Cerebellar cortex (tissue), 1 donor: ENCODE measurements at regions not wholly inside any gene's neighbourhood (a gene's known extent, or its start where the extent isn't known, plus 50 kb on each side); places are given as distances from the start of the nearest gene placed in this dataset.

Source experiments
- DNase-seq: peaks from one replicate; pipeline ENCODE4 v3.0.0-alpha.2; 2015; ENCODE audit warnings: low spot score

DNA sequence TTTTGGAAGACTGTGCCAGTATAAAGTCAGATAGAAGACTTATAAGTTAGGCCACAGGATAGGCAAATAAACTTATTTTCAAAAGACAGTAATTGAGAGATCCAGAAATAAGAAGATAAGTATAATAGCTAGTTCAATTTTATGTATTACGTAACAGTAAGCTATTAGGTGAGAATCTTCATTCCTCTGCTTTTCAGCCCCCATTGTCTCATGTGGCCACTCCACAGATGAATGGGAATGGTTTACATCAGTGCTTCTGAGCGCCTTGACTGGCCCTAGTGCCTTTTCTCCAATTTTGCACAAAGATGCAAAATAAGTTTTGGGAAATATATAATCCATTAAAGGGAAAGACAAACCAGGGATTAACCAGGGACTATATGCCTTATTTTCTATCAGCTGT is 550.5 kb downstream of the MMUT start:
- DNase-seq: no peak

DNA sequence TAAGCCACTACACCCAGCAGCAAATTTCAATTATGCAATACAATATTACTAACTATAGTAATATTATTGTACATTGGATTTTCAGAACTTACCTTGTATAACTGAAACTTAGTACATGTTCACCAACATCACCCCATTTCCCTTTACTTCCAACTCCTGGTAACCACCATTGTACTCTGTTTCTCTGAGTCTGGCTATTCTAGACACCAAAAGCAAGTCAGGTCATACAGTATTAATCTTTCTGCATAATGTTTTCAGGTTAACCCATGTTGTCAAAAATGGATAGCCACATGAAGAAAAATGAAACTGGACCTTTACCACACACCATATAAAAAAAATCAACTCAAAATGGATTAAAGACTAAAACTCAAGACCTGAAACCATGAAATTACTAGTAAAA is 558.2 kb downstream of the MMUT start:
- DNase-seq: no peak

DNA sequence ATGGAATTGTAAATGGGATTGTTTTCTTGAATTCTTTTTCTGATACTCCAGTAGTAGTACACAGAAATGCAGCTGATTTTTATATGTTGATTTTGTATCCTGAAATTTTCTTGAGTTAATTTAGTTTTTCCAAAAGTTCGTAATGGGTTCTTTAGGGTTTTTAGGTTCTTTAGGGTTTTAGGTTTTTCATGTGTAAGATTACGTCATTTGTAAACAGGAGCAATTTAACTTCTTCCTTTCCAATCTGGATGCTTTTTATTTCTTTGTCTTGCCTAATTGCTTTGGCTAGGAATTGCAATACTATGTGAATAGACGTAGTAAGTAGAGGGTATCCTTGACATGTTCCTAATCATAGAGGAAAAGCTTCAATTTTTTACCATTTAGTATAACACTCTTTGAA is 568.6 kb downstream of the MMUT start:
- DNase-seq: no peak

DNA sequence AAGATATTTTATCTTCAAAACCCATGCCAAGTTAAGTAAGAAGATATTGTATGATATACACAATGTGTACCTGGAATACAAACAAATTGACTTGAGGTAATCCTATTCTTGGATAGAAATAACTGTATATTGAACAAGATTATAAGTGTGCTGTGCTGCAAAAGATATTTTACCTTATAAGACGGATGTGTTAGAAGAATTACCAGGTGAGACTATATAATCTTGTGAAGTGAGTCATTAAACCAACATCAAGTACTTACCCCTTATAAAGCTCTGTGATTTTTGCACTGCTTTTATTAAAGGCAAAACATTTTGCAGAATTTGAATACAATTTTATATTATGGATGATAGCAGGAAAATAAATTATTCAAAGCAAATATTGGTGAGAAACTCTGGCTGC is 570.0 kb downstream of the MMUT start:
- no peak for DNase-seq

DNA sequence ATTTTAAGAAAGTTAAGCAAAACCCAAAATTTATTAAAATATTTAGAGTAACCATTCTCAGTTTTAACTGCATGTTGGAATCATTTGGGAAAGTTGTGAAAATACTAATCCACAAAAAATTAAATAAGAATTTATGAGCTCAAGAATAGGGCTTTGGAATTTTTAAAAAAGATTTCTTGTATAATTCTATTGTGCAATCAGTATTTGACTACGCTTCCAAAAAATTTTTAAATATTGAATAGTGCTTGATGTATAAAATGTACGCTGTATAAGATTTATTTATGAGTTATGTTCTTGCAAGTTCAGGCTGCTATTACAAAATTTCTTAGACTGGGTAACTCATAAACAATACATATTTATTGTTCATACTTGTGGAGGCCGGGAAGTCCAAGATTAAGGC is 571.7 kb downstream of the MMUT start:
- no peak for DNase-seq

DNA sequence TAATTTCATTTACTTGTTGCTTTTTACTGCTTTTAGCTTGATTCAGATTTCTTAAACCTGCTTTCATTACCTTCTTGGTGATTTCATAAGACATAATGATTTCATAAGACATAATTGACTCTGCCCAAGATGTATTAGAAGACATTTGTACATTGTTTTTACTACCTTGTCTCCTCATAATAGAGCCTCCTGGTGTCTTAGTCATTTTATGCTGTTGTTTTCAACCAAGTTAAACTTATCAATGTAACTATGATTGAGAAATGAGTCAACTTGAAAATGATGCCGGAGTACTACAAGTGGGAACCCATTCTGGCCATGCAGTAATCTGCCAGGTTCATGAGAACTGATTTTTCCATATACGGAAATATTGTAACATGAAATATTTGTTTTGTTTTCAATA is 573.6 kb downstream of the MMUT start:
- DNase-seq: no peak

DNA sequence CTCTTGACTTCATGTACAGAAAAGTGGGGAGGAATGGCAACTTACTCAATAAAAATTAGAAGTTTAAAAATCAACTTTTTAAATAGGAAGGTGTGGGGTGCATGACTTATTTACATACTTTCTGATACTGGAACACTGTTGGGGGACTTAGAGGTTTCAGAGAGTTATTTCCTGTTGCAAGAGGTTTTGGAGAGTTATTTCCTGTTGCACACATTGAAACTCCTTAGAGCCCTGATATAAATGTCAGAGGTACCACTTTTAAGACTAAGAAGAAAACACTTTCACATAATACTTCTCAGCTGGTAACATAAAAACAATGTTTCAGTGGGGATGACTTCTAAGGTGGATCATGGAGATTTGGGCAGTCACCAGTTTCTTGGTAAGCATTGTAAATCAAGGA is 579.9 kb downstream of the MMUT start:
- no peak for DNase-seq

DNA sequence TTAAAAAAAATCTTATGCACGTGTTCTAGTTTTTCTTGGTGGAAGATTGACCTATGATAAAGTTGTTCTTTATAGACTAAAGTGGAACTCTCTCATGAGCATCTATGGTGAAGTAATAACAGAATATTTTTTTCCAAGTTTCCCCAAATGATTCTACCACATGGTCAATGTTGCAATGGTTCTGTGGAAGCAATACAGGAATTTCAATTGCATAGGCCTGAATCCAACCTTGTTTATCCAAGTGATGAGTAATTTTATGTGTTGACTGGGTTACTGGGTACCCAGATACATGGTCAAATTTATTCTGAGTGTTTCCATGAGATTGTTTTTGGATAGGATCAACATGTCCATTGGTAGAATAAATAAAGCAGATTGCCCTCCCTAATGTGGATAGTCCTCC is 581.5 kb downstream of the MMUT start:
- DNase-seq: no peak

DNA sequence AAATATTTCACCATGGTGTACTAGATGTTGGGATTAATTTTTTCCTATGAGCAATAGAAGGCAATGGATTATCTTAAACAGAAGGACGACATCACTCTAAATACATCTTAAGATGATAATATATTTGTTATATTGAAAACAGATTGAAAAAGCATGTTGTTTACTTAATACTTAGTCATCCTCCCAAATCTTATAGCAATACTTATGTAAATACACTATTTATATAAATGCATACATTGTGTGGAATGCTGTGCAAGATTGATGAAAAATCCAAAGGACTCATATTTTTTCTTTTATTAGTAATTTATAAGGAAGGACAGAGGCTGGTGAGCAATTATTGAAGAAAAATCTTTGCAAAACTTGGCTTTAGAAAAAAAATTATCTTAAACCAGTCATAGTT is 593.5 kb downstream of the MMUT start:
- DNase-seq: no peak

DNA sequence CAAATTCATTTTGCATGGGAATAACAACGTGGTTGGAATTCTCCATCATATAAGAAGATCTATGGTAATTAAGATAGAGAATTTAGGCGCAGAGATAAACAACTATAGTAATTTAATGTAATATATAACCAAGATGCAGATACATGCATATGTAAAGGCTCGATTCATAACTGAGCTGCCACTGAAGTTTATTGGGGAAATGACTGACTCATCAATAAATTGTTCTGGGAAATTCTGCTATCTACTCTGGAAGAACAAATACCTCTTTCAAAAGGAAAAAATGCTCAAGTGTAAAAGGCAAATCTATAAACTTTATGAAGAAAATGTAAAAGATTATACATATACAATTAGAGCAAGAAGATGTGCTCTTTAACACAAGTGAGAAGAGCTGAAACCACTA is 596.4 kb downstream of the MMUT start:
- DNase-seq: no peak

DNA sequence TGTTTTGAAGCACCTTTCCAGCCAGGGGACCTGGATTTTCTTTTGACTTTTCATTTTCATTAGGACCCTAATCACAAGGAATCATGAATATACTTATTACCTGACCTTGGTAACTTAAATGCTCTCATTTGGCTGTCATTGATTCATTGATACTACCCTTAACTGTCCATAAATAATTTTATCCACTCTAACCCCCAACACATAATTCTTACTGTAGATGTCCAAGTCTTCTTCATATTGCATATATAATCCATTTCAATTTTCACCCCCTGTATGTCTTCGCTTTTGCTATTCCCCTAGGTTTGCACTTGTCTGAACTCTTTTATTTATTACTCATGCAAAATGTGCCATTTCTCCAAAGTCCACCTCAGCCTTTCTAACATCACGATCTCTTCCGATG is 602.9 kb downstream of the MMUT start:
- DNase-seq: no peak

DNA sequence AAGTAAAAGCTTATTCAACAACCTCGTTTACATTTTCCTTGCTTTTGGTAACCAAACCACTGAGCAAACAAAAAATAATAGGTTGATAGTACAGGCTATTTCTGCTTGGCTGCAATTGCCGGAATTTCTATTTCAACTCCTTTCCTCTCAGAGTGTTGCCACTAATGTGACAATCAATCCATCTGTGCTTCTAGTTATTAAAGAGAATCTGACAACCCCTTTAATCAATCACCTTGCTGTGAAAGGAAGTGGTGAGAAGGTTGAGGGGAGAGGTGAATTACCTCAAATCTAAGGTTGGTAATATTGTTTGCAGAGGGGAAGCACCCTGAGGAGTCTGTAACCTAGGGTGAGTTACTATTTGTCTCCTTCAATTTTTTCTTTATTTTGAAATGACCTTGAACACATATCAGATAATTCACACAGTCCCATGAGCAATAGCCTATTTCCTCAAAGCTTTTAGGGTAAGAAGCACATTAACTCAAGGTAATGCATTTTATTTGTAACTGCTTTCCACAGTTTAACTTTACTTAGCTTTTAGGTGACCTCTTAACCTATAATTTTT is 603.4 kb downstream of the MMUT start:
- DNase-seq: no peak

DNA sequence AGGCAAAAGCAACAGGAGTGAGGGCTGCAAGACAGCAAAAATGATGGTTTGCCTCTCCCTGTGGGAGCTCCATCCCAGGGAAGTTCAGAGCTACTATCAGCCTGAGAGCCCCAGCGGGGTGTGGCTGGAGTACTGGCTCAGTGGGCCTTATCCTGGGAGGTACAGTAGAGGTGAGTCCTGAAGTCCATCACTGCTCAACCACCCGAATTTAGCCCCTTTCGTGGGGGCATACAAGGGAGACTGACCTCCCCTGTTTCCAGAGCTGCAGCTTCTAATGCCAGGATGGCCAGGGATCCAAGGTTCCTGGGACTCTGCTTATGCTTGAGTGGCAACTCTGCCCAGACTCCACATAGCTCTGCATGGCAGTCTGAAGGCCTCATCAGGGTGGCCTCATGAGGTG is 617.8 kb downstream of the MMUT start:
- no peak for DNase-seq

DNA sequence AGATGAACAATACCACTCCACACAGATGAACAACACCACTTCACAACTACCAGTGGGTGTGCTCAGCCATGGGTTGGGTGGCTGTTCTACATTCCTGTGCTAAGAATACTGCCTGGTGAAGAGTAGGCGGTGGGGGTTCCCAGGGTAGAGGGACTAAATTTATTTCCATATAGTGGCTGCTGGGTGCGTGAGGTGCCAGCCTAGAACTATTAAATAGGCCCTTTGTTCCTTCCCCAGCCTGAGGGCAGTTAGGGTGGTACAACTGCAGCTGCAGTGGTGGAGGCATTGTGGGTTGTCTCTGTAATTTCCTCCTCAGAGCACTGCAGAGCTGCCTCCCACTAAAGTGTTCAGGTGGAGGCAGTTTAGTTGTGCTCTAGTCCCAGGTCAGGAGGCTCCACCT is 618.4 kb downstream of the MMUT start:
- DNase-seq: no peak

DNA sequence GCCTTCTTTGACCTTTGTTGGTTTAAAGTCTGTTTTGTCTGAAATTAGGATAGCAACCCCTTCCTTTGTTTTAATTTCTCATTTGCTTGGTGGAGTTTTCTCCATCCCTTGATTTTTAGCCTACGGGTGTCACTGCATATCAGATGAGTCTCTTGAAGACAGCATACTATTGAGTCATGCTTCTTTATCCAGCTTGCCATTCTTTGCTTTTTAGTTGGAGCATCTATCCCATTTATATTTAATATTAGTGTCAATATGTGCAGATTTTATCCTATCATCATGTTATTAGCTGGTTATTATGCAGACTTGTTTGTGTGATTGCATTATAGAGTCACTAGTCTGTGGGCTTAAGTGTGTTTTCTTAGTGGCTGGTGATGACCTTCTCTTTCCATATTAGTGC is 622.2 kb downstream of the MMUT start:
- no peak for DNase-seq

DNA sequence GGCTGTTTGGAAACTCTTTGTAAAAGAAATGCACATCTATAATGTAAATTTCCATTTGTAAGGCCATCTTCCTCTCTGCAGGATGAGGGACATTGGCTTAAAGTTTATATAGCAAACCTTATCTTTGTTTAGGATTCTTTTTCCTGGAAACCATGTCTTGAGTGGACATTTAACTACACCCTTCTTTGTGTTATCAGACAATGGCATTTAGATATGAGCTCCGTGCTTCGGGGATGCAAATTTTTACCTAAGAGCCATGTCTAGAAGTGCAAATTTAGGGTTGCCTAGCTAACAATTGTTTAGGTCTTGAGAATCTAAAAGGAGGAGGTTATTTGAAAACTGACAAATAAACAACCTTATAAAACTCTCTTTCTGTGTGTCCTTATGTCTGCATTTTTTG is 623.8 kb downstream of the MMUT start:
- DNase-seq: no peak

DNA sequence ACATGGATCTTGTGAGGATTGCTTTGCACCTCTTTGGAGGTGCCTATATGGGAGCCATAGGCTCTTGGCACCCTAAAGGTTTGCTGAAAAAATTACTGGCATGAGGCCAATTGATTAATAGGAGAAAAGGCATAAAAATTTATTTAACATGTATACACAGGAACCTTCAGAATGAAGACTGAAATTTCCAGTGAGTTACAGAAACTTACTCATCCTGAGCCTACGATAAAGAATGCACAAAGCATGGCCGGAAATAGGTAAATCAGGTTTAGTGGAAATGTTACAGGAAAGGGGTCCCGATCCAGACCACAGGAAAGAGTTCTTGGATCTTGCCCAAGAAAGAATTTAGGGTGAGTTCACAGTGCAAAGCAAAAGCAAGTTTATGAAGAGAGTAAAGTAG is 625.3 kb downstream of the MMUT start:
- no peak for DNase-seq

DNA sequence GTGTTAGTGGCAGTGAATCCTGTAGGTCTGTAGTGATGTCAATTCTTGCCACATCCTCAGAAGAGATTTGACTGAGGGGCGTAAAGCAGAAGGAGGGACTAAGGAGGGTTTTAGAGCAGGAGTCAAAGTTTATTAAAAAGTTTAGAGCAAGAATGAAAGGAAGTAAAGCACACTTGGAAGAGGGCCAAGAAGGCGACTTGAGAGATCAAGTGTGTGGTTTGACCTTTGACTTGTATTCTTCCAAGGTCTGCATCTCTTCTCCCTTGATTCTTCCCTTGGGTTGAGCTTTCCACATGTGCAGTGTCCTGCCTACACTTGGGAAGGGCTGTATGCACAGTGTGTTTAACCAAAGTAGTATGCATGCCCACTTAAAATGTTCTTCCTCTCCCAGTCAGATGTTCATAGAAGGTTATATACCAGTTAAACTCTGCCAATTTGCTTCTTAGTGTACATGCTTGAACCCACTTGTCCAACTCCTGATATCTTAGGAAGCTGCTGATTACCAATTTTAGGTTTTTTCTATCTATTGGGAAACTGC is 627.6 kb downstream of the MMUT start:
- DNase-seq: no peak

DNA sequence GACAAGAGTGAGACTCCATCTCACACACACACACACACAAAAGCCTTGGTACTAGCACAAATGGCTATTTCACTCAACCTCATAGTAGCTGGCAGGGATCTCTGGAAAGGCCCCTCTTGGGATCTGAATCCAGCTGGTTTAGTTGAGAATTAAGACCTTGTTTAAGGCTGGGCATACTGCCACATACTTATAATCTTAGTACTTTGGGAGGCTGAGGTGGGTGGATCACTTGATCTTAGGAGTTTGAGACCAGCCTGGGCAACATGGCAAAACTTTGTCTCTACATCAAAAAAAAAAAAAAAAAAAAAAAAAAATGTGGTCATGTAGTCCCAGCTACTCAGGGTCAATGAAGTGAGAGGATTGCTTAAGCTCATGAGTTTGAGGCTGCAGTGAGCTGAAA is 628.3 kb downstream of the MMUT start:
- no peak for DNase-seq

DNA sequence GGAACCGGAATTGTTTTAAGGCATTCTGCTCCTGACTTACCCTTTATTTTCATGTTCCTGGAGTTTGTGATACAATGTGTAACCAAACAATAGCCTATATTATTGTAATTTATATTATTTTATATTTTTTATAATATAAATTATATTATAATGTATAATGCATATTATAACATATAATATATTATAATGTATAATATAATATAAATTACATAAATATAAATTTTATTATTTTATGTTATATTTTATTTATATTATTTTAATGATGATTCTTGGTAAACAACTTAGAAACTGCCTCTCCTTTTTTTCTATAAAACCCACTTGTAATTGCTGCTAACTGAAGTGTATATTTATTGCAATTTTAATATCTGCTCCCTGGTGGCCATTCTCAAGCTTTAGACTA is 629.1 kb downstream of the MMUT start:
- DNase-seq: no peak

DNA sequence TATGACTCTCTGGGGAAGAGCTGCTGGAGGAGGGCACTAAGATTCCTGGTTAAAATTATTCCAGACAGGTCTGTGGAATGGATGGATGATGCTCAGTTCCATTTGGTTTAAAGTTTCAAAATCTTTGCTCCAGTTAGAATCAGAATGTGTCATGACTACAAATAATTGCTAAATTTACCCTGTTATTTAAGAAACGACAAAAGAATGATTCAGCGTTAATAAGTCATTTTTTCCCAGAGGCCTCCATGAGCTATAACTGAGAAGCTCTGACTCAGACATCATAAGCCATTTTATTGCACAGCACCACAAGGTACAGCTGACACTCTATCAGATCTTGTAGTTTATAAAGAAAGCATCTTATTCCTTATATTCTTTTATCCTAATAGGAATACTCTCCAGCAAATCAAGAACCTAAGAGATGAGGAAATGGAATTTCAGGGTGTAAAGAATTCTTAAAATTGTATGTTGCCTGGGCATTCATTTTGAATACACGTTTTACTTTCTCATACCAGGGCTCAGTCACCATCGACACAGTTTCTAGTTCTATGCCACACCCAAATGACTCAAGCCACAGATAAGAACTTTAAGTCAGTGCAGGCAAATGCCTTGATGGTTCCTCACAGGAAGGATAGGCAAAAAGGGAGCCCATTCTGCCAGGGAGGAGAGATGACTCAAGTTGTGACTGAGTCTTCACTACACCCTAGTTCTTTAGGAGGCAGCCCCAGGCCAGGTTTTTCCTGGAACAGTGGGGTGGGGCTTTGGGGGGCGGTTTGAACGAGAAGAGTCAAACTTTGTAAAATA is 636.0 kb downstream of the MMUT start:
- no peak for DNase-seq

DNA sequence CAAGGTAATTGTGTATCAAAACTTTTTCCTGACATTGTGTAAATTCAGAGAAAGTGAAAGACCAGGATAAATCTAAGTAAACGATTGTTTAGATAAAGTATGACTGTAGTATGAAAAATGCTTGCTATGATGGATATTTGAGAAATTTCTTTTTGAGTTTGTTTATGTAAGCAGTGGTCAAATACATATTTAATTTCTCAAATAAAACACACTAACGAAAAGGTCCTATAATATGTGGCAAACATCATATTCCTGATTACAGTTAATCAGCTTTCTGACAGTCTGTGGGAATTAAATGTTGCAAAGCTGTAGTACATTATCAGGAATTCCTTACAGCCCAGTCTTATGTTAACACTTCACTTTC is 636.9 kb downstream of the MMUT start:
- no peak for DNase-seq

DNA sequence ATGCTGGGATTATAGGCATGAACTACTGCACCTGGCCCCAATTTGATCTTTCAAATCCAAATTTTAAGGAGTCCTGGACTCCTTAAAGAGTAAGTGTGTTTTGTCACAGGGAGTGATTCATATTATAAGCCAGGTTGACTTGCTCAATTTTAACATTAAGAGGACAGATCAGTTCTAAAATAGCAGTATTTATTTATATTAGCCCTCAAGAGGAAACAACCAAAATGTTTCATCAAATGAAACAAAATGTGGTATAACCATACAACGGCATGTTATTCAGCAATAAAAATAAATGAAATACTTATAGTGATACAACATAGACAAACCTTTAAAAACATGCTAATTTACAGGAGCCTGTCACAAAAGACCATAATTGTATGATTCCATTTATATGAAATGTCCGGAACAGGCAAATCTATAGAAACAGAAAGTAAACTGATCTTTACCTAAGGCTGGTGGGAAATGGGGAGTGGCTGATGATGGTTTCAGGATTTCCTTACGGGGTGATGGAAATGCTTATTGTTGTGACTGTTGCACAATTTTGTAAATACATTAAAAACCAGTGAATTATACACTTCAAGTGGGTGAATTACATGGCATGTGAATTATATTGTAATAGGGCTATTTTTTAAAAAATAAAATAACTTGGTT is 637.4 kb downstream of the MMUT start:
- DNase-seq: no peak

DNA sequence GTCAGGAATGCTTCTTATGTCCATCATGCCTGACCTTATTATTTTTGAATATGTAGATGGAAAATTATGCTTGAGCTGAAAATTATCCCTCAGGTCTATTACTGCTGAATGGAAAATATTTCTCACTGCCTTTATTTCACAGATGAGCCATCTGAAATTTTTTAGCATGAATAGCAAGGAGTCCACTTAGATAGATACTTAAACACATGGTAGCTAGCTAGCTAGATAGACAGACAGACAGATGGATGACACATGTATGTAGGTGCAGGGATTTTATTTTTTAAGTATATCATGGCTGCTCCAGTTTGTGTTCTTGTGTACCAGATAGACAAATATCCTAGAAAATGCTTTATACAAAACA is 645.0 kb downstream of the MMUT start:
- DNase-seq: no peak
